ENCODE measurements at regions not wholly inside any gene's neighbourhood (a gene's known extent, or its start where the extent isn't known, plus 50 kb on each side); places are given as distances from the start of the nearest gene placed in this dataset.
"Not testable (repeated sequence)": the region's sequence is repeated elsewhere in the genome, so short reads cannot be mapped to it uniquely, and the experiment has no call there.

DNA sequence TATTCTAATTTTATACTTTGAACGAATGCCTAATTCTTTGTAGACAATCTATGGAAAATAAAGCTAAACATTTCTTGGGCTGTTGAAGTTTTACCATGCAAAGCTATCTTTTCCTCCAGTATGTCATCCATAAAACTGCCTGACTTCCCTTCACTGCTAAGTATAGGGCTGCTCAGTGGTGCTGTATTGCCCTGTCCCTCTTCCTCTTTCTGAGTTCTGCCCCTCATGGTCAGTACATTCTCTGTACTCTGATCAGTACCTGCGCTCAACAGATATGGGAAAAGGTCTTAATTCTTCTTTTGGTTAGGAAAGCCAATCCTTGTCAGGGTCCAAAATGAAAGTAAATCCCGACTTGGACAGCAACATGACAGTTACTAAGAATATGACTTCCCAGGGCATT, 321.9 kb downstream of the RAD51AP2 start:
- WGBS, 2 donors, result 69 to 74% methylated on average over 3 of the region's 3 CpGs
- ATAC-seq (ENCODE audit: low FRiP score), result no peak

DNA sequence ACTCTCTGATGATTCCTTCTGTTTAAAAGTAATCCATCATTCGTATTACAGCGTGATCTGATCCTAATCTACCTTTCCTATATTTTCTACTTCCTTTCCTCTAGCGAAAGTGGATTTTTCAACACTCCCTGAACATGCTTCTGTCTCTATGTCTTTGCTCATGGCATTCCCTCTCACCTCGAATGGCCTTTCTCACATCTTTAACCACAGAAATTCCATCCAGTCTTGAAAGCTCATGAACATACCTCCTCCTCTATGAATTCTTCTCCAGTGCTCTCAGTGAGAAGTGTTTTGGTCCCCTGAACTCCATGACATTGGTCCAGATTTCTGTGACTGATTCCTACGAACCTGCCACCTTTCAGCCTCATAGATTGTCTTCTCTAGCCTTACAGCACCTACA, 323.2 kb downstream of the RAD51AP2 start:
- no peaks in the 10 kb centered on the region for H3K27me3 ChIP-seq (ENCODE audit: control insufficient read depth in 1 of 2, insufficient read depth in 2 of 2, low read length in 1 of 2)
- H3K27ac ChIP-seq (ENCODE audit: low read depth in 1 of 2, low read length in 2 of 2), result no peak overlapping the region
- no peak overlapping the region for H3K4me3 ChIP-seq (ENCODE audit: low read length in 2 of 2)
- DNase-seq (no peak), ATAC-seq (ENCODE audit: low FRiP score) (no peak)
- no peaks in the 10 kb centered on the region for H3K4me1 ChIP-seq (ENCODE audit: control insufficient read depth in 1 of 2, insufficient read depth in 2 of 2, low read length in 2 of 2)
- WGBS, 2 donors, result 70 to 74% methylated on average over 5 of the region's 5 CpGs
- H3K36me3 ChIP-seq (ENCODE audit: control insufficient read depth in 1 of 2, insufficient read depth in 2 of 2, low read length in 1 of 2), result no peaks in the 10 kb centered on the region
- intact Hi-C loops (cut with DNase I), result no loop called here
- H3K9me3 ChIP-seq (ENCODE audit: control insufficient read depth, low read length), result no peaks in the 10 kb centered on the region

More for the DNA sequence above, 321.9 kb downstream of the RAD51AP2 start:
- Histone ChIP-seq H3K27me3 (ENCODE audit: control insufficient read depth in 1 of 2, insufficient read depth in 2 of 2, low read length in 1 of 2) (no peaks in the 10 kb centered on the region), H3K4me3 (ENCODE audit: low read length in 2 of 2) (no peak overlapping the region), H3K27ac (ENCODE audit: low read depth in 1 of 2, low read length in 2 of 2) (no peak overlapping the region), H3K4me1 (ENCODE audit: control insufficient read depth in 1 of 2, insufficient read depth in 2 of 2, low read length in 2 of 2) (no peaks in the 10 kb centered on the region), H3K36me3 (ENCODE audit: control insufficient read depth in 1 of 2, insufficient read depth in 2 of 2, low read length in 1 of 2) (no peaks in the 10 kb centered on the region), H3K9me3 (ENCODE audit: control insufficient read depth, low read length) (no peaks in the 10 kb centered on the region)
- no peak for DNase-seq
- intact Hi-C loops (cut with DNase I), result no loop called here

DNA sequence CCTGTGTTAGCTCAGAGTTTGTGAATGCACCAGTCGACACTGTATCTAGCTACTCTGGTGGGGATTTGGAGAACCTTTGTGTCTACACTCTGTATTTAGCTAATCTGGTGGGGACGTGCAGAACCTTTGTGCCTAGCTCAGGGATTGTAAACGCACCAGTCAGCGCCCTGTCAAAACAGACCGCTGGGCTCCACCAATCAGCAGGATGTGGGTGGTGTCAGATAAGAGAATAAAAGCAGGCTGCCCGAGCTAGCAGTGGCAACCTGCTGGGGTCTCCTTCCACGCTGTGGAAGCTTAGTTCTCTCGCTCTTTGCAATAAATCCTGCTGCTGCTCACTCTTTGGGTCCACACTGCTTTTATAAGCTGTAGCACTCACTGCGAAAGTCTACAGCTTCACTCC, 324.2 kb downstream of the RAD51AP2 start:
- 79 to 80% methylated on average over 9 of the region's 9 CpGs for WGBS, 2 donors
- ATAC-seq (ENCODE audit: low FRiP score) (no peak), DNase-seq (no peak)
- H3K4me3 ChIP-seq (ENCODE audit: low read length in 2 of 2), result no peak overlapping the region
- no peak overlapping the region for H3K27ac ChIP-seq (ENCODE audit: low read depth in 1 of 2, low read length in 2 of 2)
- no peaks in the 10 kb centered on the region for H3K36me3 ChIP-seq (ENCODE audit: control insufficient read depth in 1 of 2, insufficient read depth in 2 of 2, low read length in 1 of 2)
- H3K4me1 ChIP-seq (ENCODE audit: control insufficient read depth in 1 of 2, insufficient read depth in 2 of 2, low read length in 2 of 2), result no peaks in the 10 kb centered on the region
- intact Hi-C loops (cut with DNase I), result no loop called here
- H3K27me3 ChIP-seq (ENCODE audit: control insufficient read depth in 1 of 2, insufficient read depth in 2 of 2, low read length in 1 of 2), result no peaks in the 10 kb centered on the region
- H3K9me3 ChIP-seq (ENCODE audit: control insufficient read depth, low read length), result no peaks in the 10 kb centered on the region

DNA sequence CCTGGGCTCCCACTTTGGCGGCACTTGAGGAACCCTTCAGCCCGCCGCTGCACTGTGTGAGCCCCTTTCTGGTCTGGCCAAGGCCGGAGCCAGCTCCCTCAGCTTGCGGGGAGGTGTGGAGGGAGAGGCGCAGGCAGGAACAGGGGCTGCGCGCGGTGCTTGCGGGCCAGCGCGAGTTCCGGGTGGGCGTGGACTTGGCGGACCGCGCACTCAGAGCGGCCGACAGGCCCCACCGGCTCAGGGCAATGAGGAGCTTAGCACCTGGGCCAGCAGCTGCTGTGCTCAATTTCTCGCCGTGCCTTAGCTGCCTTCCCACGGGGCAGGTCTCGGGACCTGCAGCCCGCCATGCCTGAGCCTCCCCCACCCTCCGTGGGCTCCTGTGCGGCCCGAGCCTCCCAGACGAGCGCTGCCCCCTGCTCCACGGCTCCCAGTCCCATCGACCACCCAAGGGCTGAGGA, 324.8 kb downstream of the RAD51AP2 start:
- H3K27ac ChIP-seq (ENCODE audit: low read depth in 1 of 2, low read length in 2 of 2); H3K9me3 ChIP-seq (ENCODE audit: control insufficient read depth, low read length); ATAC-seq (ENCODE audit: low FRiP score); H3K27me3 ChIP-seq (ENCODE audit: control insufficient read depth in 1 of 2, insufficient read depth in 2 of 2, low read length in 1 of 2); H3K4me1 ChIP-seq (ENCODE audit: control insufficient read depth in 1 of 2, insufficient read depth in 2 of 2, low read length in 2 of 2); intact Hi-C loops (cut with DNase I); H3K36me3 ChIP-seq (ENCODE audit: control insufficient read depth in 1 of 2, insufficient read depth in 2 of 2, low read length in 1 of 2); H3K4me3 ChIP-seq (ENCODE audit: low read length in 2 of 2); DNase-seq: not testable (repeated sequence)
- 94 to 96% methylated on average over 29 to 32 of the region's 32 CpGs for WGBS, 2 donors

DNA sequence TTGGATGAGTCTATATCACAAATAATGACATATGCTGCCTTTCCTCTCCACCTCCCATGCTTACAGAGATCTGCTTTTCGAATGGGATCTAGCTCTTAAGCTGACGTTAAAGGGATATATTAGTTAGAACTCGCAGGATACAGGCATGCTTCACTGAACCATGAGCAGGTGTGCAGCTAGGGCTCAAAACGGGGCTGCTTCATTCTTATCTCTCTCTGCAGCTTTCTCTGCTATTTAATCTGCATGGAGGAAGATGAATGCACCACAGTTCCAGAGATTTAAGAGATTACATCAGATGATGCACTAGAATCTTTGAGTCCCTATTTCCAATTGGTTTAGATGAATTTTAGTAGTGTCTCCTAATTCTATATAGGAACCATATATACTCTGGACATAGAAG, 327.0 kb downstream of the RAD51AP2 start:
- Histone ChIP-seq H3K36me3 (ENCODE audit: control insufficient read depth in 1 of 2, insufficient read depth in 2 of 2, low read length in 1 of 2) (no peaks in the 10 kb centered on the region), H3K4me3 (ENCODE audit: low read length in 2 of 2) (no peak overlapping the region), H3K9me3 (ENCODE audit: control insufficient read depth, low read length) (no peaks in the 10 kb centered on the region), H3K27me3 (ENCODE audit: control insufficient read depth in 1 of 2, insufficient read depth in 2 of 2, low read length in 1 of 2) (no peaks in the 10 kb centered on the region), H3K4me1 (ENCODE audit: control insufficient read depth in 1 of 2, insufficient read depth in 2 of 2, low read length in 2 of 2) (no peaks in the 10 kb centered on the region), H3K27ac (ENCODE audit: low read depth in 1 of 2, low read length in 2 of 2) (no peak overlapping the region)
- ATAC-seq (ENCODE audit: low FRiP score) (no peak), DNase-seq (no peak)
- WGBS, 2 donors, result 70 to 75% methylated on average over 4 of the region's 4 CpGs
- intact Hi-C loops (cut with DNase I), result no loop called here

DNA sequence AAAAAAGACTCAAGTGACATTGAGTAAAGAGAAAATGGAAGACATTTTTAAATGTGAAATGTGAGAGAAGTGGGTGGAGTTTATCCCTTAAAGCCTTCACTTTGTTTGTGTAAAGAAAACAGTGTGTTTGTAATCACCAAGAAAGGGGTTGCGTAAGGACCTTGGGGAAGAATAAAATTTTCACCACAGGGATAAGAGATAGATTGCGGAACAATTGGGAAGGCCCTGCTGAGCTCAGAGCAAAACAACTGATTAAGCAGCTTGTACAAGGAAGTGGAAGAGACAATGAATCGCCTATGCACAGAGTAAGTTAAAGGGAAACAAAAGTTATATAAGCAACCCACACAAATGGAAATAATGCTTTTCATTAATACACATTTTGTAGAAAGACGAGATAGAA, 327.7 kb downstream of the RAD51AP2 start:
- intact Hi-C loops (cut with DNase I), result no loop called here
- Histone ChIP-seq H3K27me3 (ENCODE audit: control insufficient read depth in 1 of 2, insufficient read depth in 2 of 2, low read length in 1 of 2) (no peaks in the 10 kb centered on the region), H3K4me1 (ENCODE audit: control insufficient read depth in 1 of 2, insufficient read depth in 2 of 2, low read length in 2 of 2) (no peaks in the 10 kb centered on the region), H3K27ac (ENCODE audit: low read depth in 1 of 2, low read length in 2 of 2) (no peak overlapping the region), H3K4me3 (ENCODE audit: low read length in 2 of 2) (no peak overlapping the region), H3K36me3 (ENCODE audit: control insufficient read depth in 1 of 2, insufficient read depth in 2 of 2, low read length in 1 of 2) (no peaks in the 10 kb centered on the region), H3K9me3 (ENCODE audit: control insufficient read depth, low read length) (no peaks in the 10 kb centered on the region)
- DNase-seq (no peak), ATAC-seq (ENCODE audit: low FRiP score) (no peak)
- WGBS, 2 donors, result 89 to 90% methylated on average over 4 of the region's 4 CpGs

DNA sequence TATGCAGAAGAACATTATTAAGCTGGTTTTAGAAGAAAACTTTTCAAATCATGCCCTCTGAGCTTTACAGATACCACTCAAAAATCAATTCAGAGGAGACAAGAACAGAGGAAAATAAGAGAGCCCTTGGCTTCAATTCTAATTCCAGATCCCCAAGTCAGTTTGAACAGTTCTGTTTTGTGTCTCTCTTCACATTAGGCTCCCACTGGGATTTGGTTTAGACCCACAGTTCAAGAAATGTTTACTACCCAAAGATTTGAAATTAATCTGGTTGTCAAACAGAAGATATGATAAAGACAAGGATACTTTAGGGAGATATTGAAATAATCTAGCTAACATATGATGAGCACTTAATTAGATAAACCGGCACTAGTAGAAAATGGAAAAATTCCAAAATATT, 329.5 kb downstream of the RAD51AP2 start:
- DNase-seq (no peak), ATAC-seq (ENCODE audit: low FRiP score) (no peak)
- Histone ChIP-seq H3K27me3 (ENCODE audit: control insufficient read depth in 1 of 2, insufficient read depth in 2 of 2, low read length in 1 of 2) (no peaks in the 10 kb centered on the region), H3K4me1 (ENCODE audit: control insufficient read depth in 1 of 2, insufficient read depth in 2 of 2, low read length in 2 of 2) (no peaks in the 10 kb centered on the region), H3K36me3 (ENCODE audit: control insufficient read depth in 1 of 2, insufficient read depth in 2 of 2, low read length in 1 of 2) (no peaks in the 10 kb centered on the region), H3K27ac (ENCODE audit: low read depth in 1 of 2, low read length in 2 of 2) (no peak overlapping the region), H3K9me3 (ENCODE audit: control insufficient read depth, low read length) (no peaks in the 10 kb centered on the region), H3K4me3 (ENCODE audit: low read length in 2 of 2) (no peak overlapping the region)
- WGBS, 2 donors, result 44 to 52% methylated on average over 1 of the region's 1 CpG
- intact Hi-C loops (cut with DNase I), result no loop called here

DNA sequence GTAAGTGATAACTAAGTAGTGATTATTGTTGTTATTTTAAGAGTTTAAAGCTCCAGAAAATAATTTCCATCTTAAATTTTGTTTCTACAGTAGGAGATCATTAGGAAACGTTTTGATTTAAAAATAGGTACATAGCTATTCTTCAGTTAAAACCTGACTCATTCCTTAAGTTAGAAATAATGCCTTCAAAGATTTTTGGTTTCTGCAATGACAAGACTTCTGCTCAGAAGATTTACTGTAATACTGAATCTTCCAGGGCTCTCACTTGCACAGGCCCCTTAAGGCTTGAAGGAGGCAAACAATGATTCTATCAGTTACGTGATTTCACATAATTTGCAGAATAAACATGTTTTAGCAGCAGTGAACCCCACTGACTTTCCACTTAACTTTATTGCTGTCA, 333.7 kb downstream of the RAD51AP2 start:
- intact Hi-C loops (cut with DNase I), result no loop called here
- no peaks in the 10 kb centered on the region for H3K4me1 ChIP-seq (ENCODE audit: control insufficient read depth in 1 of 2, insufficient read depth in 2 of 2, low read length in 2 of 2)
- no peak for ATAC-seq (ENCODE audit: low FRiP score)
- H3K27ac ChIP-seq (ENCODE audit: low read depth in 1 of 2, low read length in 2 of 2), result no peak overlapping the region
- WGBS, 2 donors, result 46 to 48% methylated on average over 2 of the region's 2 CpGs
- H3K4me3 ChIP-seq (ENCODE audit: low read length in 2 of 2), result no peak overlapping the region
- no peaks in the 10 kb centered on the region for H3K27me3 ChIP-seq (ENCODE audit: control insufficient read depth in 1 of 2, insufficient read depth in 2 of 2, low read length in 1 of 2)
- no peaks in the 10 kb centered on the region for H3K9me3 ChIP-seq (ENCODE audit: control insufficient read depth, low read length)
- DNase-seq, result no peak
- no peaks in the 10 kb centered on the region for H3K36me3 ChIP-seq (ENCODE audit: control insufficient read depth in 1 of 2, insufficient read depth in 2 of 2, low read length in 1 of 2)

DNA sequence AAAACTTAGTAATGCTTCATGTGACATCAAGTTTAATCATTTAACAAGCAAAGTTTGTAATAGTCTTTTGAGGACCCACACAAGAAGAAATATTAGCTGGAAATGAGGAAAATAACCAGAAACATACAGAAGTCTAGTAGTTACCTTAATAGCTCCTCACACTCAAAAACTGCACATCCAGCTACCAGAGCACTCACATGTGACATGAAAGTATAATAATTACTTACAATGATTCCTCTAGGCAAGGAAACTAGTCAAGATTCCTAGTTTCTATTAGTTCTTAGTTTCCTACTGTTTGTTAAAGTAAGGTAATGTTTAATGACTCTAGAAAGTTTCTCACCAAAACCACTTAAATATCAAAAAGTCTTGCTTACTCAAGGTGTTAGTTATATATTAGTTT, 335.8 kb downstream of the RAD51AP2 start:
- H3K27ac ChIP-seq (ENCODE audit: low read depth in 1 of 2, low read length in 2 of 2), result no peak overlapping the region
- intact Hi-C loops (cut with DNase I), result no loop called here
- ATAC-seq (ENCODE audit: low FRiP score) (no peak), DNase-seq (no peak)
- H3K9me3 ChIP-seq (ENCODE audit: control insufficient read depth, low read length), result no peaks in the 10 kb centered on the region
- no peaks in the 10 kb centered on the region for H3K36me3 ChIP-seq (ENCODE audit: control insufficient read depth in 1 of 2, insufficient read depth in 2 of 2, low read length in 1 of 2)
- H3K4me3 ChIP-seq (ENCODE audit: low read length in 2 of 2), result no peak overlapping the region
- no peaks in the 10 kb centered on the region for H3K27me3 ChIP-seq (ENCODE audit: control insufficient read depth in 1 of 2, insufficient read depth in 2 of 2, low read length in 1 of 2)
- no peaks in the 10 kb centered on the region for H3K4me1 ChIP-seq (ENCODE audit: control insufficient read depth in 1 of 2, insufficient read depth in 2 of 2, low read length in 2 of 2)

Measured in aorta (tissue), 5 donors.